ENCODE measurements at regions not wholly inside any gene's neighbourhood (a gene's known extent, or its start where the extent isn't known, plus 50 kb on each side); places are given as distances from the start of the nearest gene placed in this dataset.

DNA sequence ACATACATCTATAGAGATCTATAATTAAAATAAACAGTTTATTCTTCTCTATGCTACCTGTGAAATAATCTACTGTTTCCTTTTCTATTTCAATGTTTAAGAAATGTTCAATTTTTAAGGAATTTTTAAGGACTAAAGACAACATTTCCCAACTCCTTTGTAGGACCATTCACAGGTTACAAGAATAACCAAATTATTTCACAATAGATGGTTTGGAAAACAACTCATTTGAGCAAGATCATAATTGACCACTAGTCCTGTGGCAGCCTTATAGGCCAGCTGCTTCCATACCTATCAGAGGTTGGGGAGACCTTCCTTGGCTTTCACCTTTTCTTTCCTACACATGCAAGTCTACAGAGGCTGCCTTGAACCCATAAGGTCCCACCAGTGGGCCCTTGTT is 193.7 kb downstream of the TTC39B start:
- Histone ChIP-seq H3K79me2 (ENCODE audit: control insufficient read depth, insufficient read depth, low read length) (no peaks in the 10 kb centered on the region), H3K4ac (ENCODE audit: low read depth, low read length) (no peak overlapping the region)

DNA sequence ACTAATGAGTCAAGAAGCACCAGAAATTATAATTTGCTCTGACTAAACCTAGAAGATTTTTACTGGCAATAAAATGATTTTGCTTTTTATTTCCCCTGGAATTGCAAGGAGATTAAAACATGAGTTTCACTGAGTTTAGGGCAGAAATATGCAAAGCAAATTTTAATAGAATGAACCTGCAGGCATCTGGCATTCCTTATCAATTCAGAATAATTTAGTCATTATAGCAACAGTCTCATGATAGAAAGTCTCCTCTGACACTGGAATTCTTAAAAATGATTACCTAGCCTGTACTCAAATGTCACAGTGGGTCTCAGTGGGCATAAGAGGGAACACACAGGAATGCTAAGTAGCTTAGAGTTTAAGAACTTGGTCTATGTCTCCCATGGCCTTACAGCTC is 195.9 kb downstream of the TTC39B start:
- Histone ChIP-seq H3K4me3 (ENCODE audit: low read length) (no peak overlapping the region), H3K79me1 (ENCODE audit: low read length) (no peaks in the 10 kb centered on the region), H3K79me2 (ENCODE audit: control insufficient read depth, insufficient read depth, low read length) (no peaks in the 10 kb centered on the region), H3K23ac (ENCODE audit: low read length) (no peak overlapping the region), H3K18ac (ENCODE audit: low read length) (no peak overlapping the region), H4K5ac (ENCODE audit: low read length) (no peak overlapping the region), H3K4me2 (ENCODE audit: low read length) (no peak overlapping the region), H3K4ac (ENCODE audit: low read depth, low read length) (no peak overlapping the region), H3K36me3 (ENCODE audit: control insufficient read depth, insufficient read depth, low read length) (no peaks in the 10 kb centered on the region), H3K4me1 (ENCODE audit: control insufficient read depth, low read depth, low read length) (peaks cover 1% of the 10 kb centered on the region), H2BK120ac (ENCODE audit: low read depth, low read length) (no peak overlapping the region), H3K27ac (ENCODE audit: low read depth, low read length) (no peak overlapping the region), H3K27me3 (ENCODE audit: insufficient read depth, low read length, poor library complexity) (no peaks in the 10 kb centered on the region), H2AK5ac (ENCODE audit: low read length) (no peak overlapping the region), H4K8ac (ENCODE audit: low read depth, low read length) (no peak overlapping the region), H3K56ac (ENCODE audit: low read length) (no peak overlapping the region), H3K9ac (ENCODE audit: low read length) (no peak overlapping the region), H2BK15ac (replicated peaks; ENCODE audit: low read depth) (no peak overlapping the region), H2BK5ac (ENCODE audit: low read length) (no peak overlapping the region)
- DNase-seq: no peak

More for the DNA sequence above, 193.7 kb downstream of the TTC39B start:
- Histone ChIP-seq H3K4me2 (ENCODE audit: low read length) (no peak overlapping the region), H2AK5ac (ENCODE audit: low read length) (no peak overlapping the region), H3K23ac (ENCODE audit: low read length) (no peak overlapping the region), H2BK15ac (replicated peaks; ENCODE audit: low read depth) (no peak overlapping the region), H3K4me3 (ENCODE audit: low read length) (no peak overlapping the region), H4K5ac (ENCODE audit: low read length) (no peak overlapping the region), H2BK120ac (ENCODE audit: low read depth, low read length) (no peak overlapping the region), H4K8ac (ENCODE audit: low read depth, low read length) (no peak overlapping the region), H3K27ac (ENCODE audit: low read depth, low read length) (no peak overlapping the region), H3K56ac (ENCODE audit: low read length) (no peak overlapping the region), H3K36me3 (ENCODE audit: control insufficient read depth, insufficient read depth, low read length) (no peaks in the 10 kb centered on the region), H3K4me1 (ENCODE audit: control insufficient read depth, low read depth, low read length) (peaks cover 5% of the 10 kb centered on the region), H3K9ac (ENCODE audit: low read length) (no peak overlapping the region), H3K79me1 (ENCODE audit: low read length) (no peaks in the 10 kb centered on the region), H3K27me3 (ENCODE audit: insufficient read depth, low read length, poor library complexity) (no peaks in the 10 kb centered on the region), H2BK5ac (ENCODE audit: low read length) (no peak overlapping the region), H3K18ac (ENCODE audit: low read length) (no peak overlapping the region)
- no peak for DNase-seq

DNA sequence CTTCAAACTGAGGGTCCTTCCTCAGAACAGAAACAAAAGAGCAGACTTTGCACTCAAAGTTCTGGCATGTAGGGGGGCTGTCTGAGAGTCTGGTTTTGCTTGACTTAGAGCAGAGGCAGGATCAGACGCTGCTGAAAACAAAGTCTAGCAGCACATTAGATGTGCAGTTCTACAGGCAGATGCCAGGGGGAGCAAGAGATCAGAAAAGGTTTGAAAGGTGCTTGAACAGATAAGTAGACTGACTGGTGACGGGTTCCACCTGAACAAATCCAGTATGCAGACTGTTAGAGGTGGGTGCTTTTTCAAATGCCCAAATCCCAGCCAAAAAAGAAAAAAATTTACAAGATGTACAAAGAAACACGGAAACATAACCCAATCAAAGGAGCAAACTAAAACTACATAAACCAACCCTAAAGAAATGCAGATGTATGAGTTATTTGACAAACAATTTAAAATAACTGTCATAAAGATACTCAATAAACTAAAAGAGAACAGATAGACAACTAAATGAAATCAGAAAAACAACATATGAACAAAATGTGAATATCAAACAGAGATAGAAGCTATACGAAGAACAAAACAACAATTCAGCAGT is 194.7 kb upstream of the FREM1 start:
- H3K27ac ChIP-seq (ENCODE audit: low read depth, low read length): no peak overlapping the region
- H3K36me3 ChIP-seq (ENCODE audit: control insufficient read depth, insufficient read depth, low read length): no peaks in the 10 kb centered on the region
- H2AK5ac ChIP-seq (ENCODE audit: low read length): no peak overlapping the region
- H3K4me1 ChIP-seq (ENCODE audit: control insufficient read depth, low read depth, low read length): no peaks in the 10 kb centered on the region
- H3K79me1 ChIP-seq (ENCODE audit: low read length): no peaks in the 10 kb centered on the region
- H3K56ac ChIP-seq (ENCODE audit: low read length): no peak overlapping the region
- H3K79me2 ChIP-seq (ENCODE audit: control insufficient read depth, insufficient read depth, low read length): no peaks in the 10 kb centered on the region
- no peak overlapping the region for H4K5ac ChIP-seq (ENCODE audit: low read length)
- no peak overlapping the region for H3K4me3 ChIP-seq (ENCODE audit: low read length)
- H3K27me3 ChIP-seq (ENCODE audit: insufficient read depth, low read length, poor library complexity): no peaks in the 10 kb centered on the region
- peak; percentile 59 for DNase-seq
- no peak overlapping the region for H3K4me2 ChIP-seq (ENCODE audit: low read length)
- no peak overlapping the region for H3K4ac ChIP-seq (ENCODE audit: low read depth, low read length)
- no peak overlapping the region for H3K18ac ChIP-seq (ENCODE audit: low read length)
- H2BK120ac ChIP-seq (ENCODE audit: low read depth, low read length): no peak overlapping the region
- no peak overlapping the region for H4K8ac ChIP-seq (ENCODE audit: low read depth, low read length)
- no peak overlapping the region for H2BK15ac ChIP-seq (replicated peaks; ENCODE audit: low read depth)
- no peak overlapping the region for H3K9ac ChIP-seq (ENCODE audit: low read length)
- no peak overlapping the region for H2BK5ac ChIP-seq (ENCODE audit: low read length)
- no peak overlapping the region for H3K23ac ChIP-seq (ENCODE audit: low read length)
- no CpG with 5 or more reads among the region's 4 CpGs for WGBS (ENCODE audit: extremely low coverage, insufficient coverage, low lambda C conversion rate)

- Histone ChIP-seq H2BK120ac (ENCODE audit: low read depth, low read length) (no peak overlapping the region), H3K18ac (ENCODE audit: low read length) (no peak overlapping the region), H3K79me1 (ENCODE audit: low read length) (no peaks in the 10 kb centered on the region), H3K36me3 (ENCODE audit: control insufficient read depth, insufficient read depth, low read length) (no peaks in the 10 kb centered on the region), H3K79me2 (ENCODE audit: control insufficient read depth, insufficient read depth, low read length) (no peaks in the 10 kb centered on the region), H2BK15ac (replicated peaks; ENCODE audit: low read depth) (no peak overlapping the region), H3K27me3 (ENCODE audit: insufficient read depth, low read length, poor library complexity) (no peaks in the 10 kb centered on the region), H3K56ac (ENCODE audit: low read length) (no peak overlapping the region), H3K4me1 (ENCODE audit: control insufficient read depth, low read depth, low read length) (no peaks in the 10 kb centered on the region), H3K4me2 (ENCODE audit: low read length) (no peak overlapping the region), H3K9ac (ENCODE audit: low read length) (no peak overlapping the region), H3K23ac (ENCODE audit: low read length) (no peak overlapping the region), H2AK5ac (ENCODE audit: low read length) (no peak overlapping the region), H3K27ac (ENCODE audit: low read depth, low read length) (no peak overlapping the region), H3K4me3 (ENCODE audit: low read length) (no peak overlapping the region), H2BK5ac (ENCODE audit: low read length) (no peak overlapping the region), H4K8ac (ENCODE audit: low read depth, low read length) (no peak overlapping the region), H3K4ac (ENCODE audit: low read depth, low read length) (no peak overlapping the region), H4K5ac (ENCODE audit: low read length) (no peak overlapping the region)
- WGBS (ENCODE audit: extremely low coverage, insufficient coverage, low lambda C conversion rate): no CpG with 5 or more reads among the region's 3 CpGs
- no peak for DNase-seq
Measured at GRCh38 chr9:15103290-15103689, 193.1 kb upstream of the FREM1 start.

GRCh38 chr9:15101095-15101494 is 190.9 kb upstream of the FREM1 start:
- Histone ChIP-seq H3K27me3 (ENCODE audit: insufficient read depth, low read length, poor library complexity) (no peaks in the 10 kb centered on the region), H2AK5ac (ENCODE audit: low read length) (no peak overlapping the region), H3K79me1 (ENCODE audit: low read length) (no peaks in the 10 kb centered on the region), H3K4me3 (ENCODE audit: low read length) (no peak overlapping the region), H3K4me2 (ENCODE audit: low read length) (no peak overlapping the region), H4K5ac (ENCODE audit: low read length) (no peak overlapping the region), H3K4ac (ENCODE audit: low read depth, low read length) (no peak overlapping the region), H3K9ac (ENCODE audit: low read length) (no peak overlapping the region), H2BK15ac (replicated peaks; ENCODE audit: low read depth) (no peak overlapping the region), H3K4me1 (ENCODE audit: control insufficient read depth, low read depth, low read length) (no peaks in the 10 kb centered on the region), H3K23ac (ENCODE audit: low read length) (no peak overlapping the region), H2BK120ac (ENCODE audit: low read depth, low read length) (no peak overlapping the region), H4K8ac (ENCODE audit: low read depth, low read length) (no peak overlapping the region), H3K79me2 (ENCODE audit: control insufficient read depth, insufficient read depth, low read length) (no peaks in the 10 kb centered on the region), H3K27ac (ENCODE audit: low read depth, low read length) (no peak overlapping the region), H2BK5ac (ENCODE audit: low read length) (no peak overlapping the region), H3K36me3 (ENCODE audit: control insufficient read depth, insufficient read depth, low read length) (no peaks in the 10 kb centered on the region), H3K18ac (ENCODE audit: low read length) (no peak overlapping the region), H3K56ac (ENCODE audit: low read length) (no peak overlapping the region)
- DNase-seq: no peak
- WGBS (ENCODE audit: extremely low coverage, insufficient coverage, low lambda C conversion rate): no CpG with 5 or more reads among the region's 7 CpGs

GRCh38 chr9:15100571-15100970 is 190.3 kb upstream of the FREM1 start:
- no peak overlapping the region for H3K27ac ChIP-seq (ENCODE audit: low read depth, low read length)
- no peak overlapping the region for H2BK15ac ChIP-seq (replicated peaks; ENCODE audit: low read depth)
- no peaks in the 10 kb centered on the region for H3K4me1 ChIP-seq (ENCODE audit: control insufficient read depth, low read depth, low read length)
- no peaks in the 10 kb centered on the region for H3K79me1 ChIP-seq (ENCODE audit: low read length)
- no peak overlapping the region for H3K23ac ChIP-seq (ENCODE audit: low read length)
- no peaks in the 10 kb centered on the region for H3K36me3 ChIP-seq (ENCODE audit: control insufficient read depth, insufficient read depth, low read length)
- H2BK120ac ChIP-seq (ENCODE audit: low read depth, low read length): no peak overlapping the region
- H3K9ac ChIP-seq (ENCODE audit: low read length): no peak overlapping the region
- H4K8ac ChIP-seq (ENCODE audit: low read depth, low read length): no peak overlapping the region
- H3K4me3 ChIP-seq (ENCODE audit: low read length): no peak overlapping the region
- H3K18ac ChIP-seq (ENCODE audit: low read length): no peak overlapping the region
- H3K79me2 ChIP-seq (ENCODE audit: control insufficient read depth, insufficient read depth, low read length): no peaks in the 10 kb centered on the region
- H3K4me2 ChIP-seq (ENCODE audit: low read length): no peak overlapping the region
- no CpG with 5 or more reads among the region's 2 CpGs for WGBS (ENCODE audit: extremely low coverage, insufficient coverage, low lambda C conversion rate)
- no peaks in the 10 kb centered on the region for H3K27me3 ChIP-seq (ENCODE audit: insufficient read depth, low read length, poor library complexity)
- H3K56ac ChIP-seq (ENCODE audit: low read length): no peak overlapping the region
- no peak overlapping the region for H2BK5ac ChIP-seq (ENCODE audit: low read length)
- H4K5ac ChIP-seq (ENCODE audit: low read length): no peak overlapping the region
- no peak for DNase-seq
- no peak overlapping the region for H2AK5ac ChIP-seq (ENCODE audit: low read length)
- H3K4ac ChIP-seq (ENCODE audit: low read depth, low read length): no peak overlapping the region

All from mesendoderm (in vitro differentiated cells).